Esophagus squamous epithelium (tissue), 4 donors: ENCODE measurements at regions not wholly inside any gene's neighbourhood (a gene's known extent, or its start where the extent isn't known, plus 50 kb on each side); places are given as distances from the start of the nearest gene placed in this dataset.

Experiments used
- CTCF ChIP-seq, 6 experiments: fragments of 450-650 bp in 4 of 6; fragments of 200-600 bp in 2 of 6; sonication (generic) in 2 of 6; IDR thresholded peaks; one replicate each; pipeline ENCODE4 v1.5.1; 2016 to 2019; ENCODE audit warnings: antibody characterized with exemption in 6 of 6, mild to moderate bottlenecking in 4 of 6, moderate library complexity in 4 of 6
- POLR2A ChIP-seq, 4 donors: fragments of 450-650 bp; IDR thresholded peaks; one replicate each; pipeline ENCODE4 v1.6.1; 2017; ENCODE audit warnings: antibody characterized with exemption in 4 of 4, mild to moderate bottlenecking in 4 of 4, moderate library complexity in 3 of 4

GRCh38 chr2:66217039-66217585 lies 217.8 kb upstream of the MEIS1 start:
- TF ChIP-seq CTCF (IDR thresholded peaks at IDR 0.05) (no peak), POLR2A (IDR thresholded peaks at IDR 0.05) (no peak)
